BJ (cell line): ENCODE measurements at regions not wholly inside any gene's neighbourhood (a gene's known extent, or its start where the extent isn't known, plus 50 kb on each side); places are given as distances from the start of the nearest gene placed in this dataset.
"Not testable (repeated sequence)": the region's sequence is repeated elsewhere in the genome, so short reads cannot be mapped to it uniquely, and the experiment has no call there.

ENCODE experiments used
- CTCF ChIA-PET: fragments of 350-600 bp; formaldehyde crosslinking; extraction: SDS; loops from one replicate; lab custom pipeline; 2021; ENCODE audit warnings: antibody characterized with exemption, inconsistent platforms; lab: Yijun Ruan, JAX
- POLR2A ChIA-PET: fragments of 300-600 bp; sonication (Branson Sonifier 250); formaldehyde crosslinking; extraction: SDS; loops from one replicate; lab custom pipeline; 2021; ENCODE audit warnings: antibody characterized with exemption; lab: Charles Lee
- DNase-seq: peaks from one replicate; pipeline ENCODE4 v3.0.0-alpha.2; 2011; ENCODE audit warnings: low read depth
- H3K27me3 ChIP-seq: 2 replicates; pipeline ENCODE4 v1.6.0; 2011; ENCODE audit warnings: low read length; ENCODE audit not compliant: control insufficient read depth, insufficient read depth
- H3K36me3 ChIP-seq: 2 replicates; pipeline ENCODE4 v1.5.1; 2011; ENCODE audit warnings: low read length; ENCODE audit not compliant: control insufficient read depth, insufficient read depth
- H3K4me3 ChIP-seq: 2 replicates; pipeline ENCODE4 v1.5.1; 2011; ENCODE audit warnings: low read depth, mild to moderate bottlenecking, control low read depth, low read length
- CTCF ChIP-seq: IDR thresholded peaks from 2 replicates; pipeline ENCODE4 v1.5.1; 2011; ENCODE audit warnings: low read depth, mild to moderate bottlenecking, control low read depth, inconsistent platforms, low read length, moderate library complexity; ENCODE audit not compliant: insufficient read depth

GRCh38 chr5:104564530-104564929 is 1001.9 kb upstream of the NUDT12 start:
- ChIA-PET CTCF (no interaction called here), POLR2A (no interaction called here)
- no peak for TF ChIP-seq CTCF
- Histone ChIP-seq H3K36me3 (no peaks in the 10 kb centered on the region), H3K27me3 (no peaks in the 10 kb centered on the region), H3K4me3 (no peak overlapping the region)
- DNase-seq: no peak

GRCh38 chr5:104556957-104557356 is 994.4 kb upstream of the NUDT12 start:
- DNase-seq: no peak
- Histone ChIP-seq H3K27me3 (no peaks in the 10 kb centered on the region), H3K4me3 (no peak overlapping the region), H3K36me3 (no peaks in the 10 kb centered on the region)
- CTCF ChIA-PET: no interaction called here
- no peak for TF ChIP-seq CTCF
- POLR2A ChIA-PET: no interaction called here

- Histone ChIP-seq H3K4me3 (no peak overlapping the region), H3K36me3 (no peaks in the 10 kb centered on the region), H3K27me3 (no peaks in the 10 kb centered on the region)
- no peak for TF ChIP-seq CTCF
- ChIA-PET CTCF (interaction anchor here (0.6 kb wide), 1 partner anchor 107 kb away, joined by 3 read pairs; no protein-coding TSS in a partner anchor), POLR2A (no interaction called here)
- DNase-seq: no peak
These were observed 989.0 kb upstream of the NUDT12 start for GRCh38 chr5:104551628-104552027.

GRCh38 chr5:104546871-104547270 is 984.3 kb upstream of the NUDT12 start:
- H3K36me3 ChIP-seq, H3K4me3 ChIP-seq, DNase-seq, CTCF ChIA-PET, POLR2A ChIA-PET, H3K27me3 ChIP-seq: not testable (repeated sequence)

GRCh38 chr5:104541141-104541785 is 978.7 kb upstream of the NUDT12 start:
- no peaks in the 10 kb centered on the region for H3K36me3 ChIP-seq
- CTCF ChIA-PET: no interaction called here
- DNase-seq: no peak
- POLR2A ChIA-PET: no interaction called here
- TF ChIP-seq CTCF: no peak
- H3K27me3 ChIP-seq: no peaks in the 10 kb centered on the region
- no peak overlapping the region for H3K4me3 ChIP-seq

GRCh38 chr5:104540448-104540847 is 977.9 kb upstream of the NUDT12 start:
- no peak for TF ChIP-seq CTCF
- ChIA-PET CTCF (no interaction called here), POLR2A (no interaction called here)
- no peak for DNase-seq
- H3K36me3 ChIP-seq: no peaks in the 10 kb centered on the region
- no peaks in the 10 kb centered on the region for H3K27me3 ChIP-seq
- no peak overlapping the region for H3K4me3 ChIP-seq
